Astrocyte (in vitro differentiated cells and primary cell): ENCODE measurements at regions not wholly inside any gene's neighbourhood (a gene's known extent, or its start where the extent isn't known, plus 50 kb on each side); places are given as distances from the start of the nearest gene placed in this dataset.

Experiments
- CTCF ChIP-seq: IDR thresholded peaks from 2 replicates; pipeline ENCODE4 v1.5.1; 2011; ENCODE audit warnings: low read depth, mild to moderate bottlenecking, inconsistent platforms, low read length, moderate library complexity; ENCODE audit not compliant: insufficient read depth
- EZH2 ChIP-seq: IDR thresholded peaks from 2 replicates; pipeline ENCODE4 v1.6.1; 2012; ENCODE audit warnings: mild to moderate bottlenecking, low read length, inconsistent platforms; ENCODE audit not compliant: insufficient read depth

- TF ChIP-seq CTCF (no peak), EZH2 (no peak)
Observed at GRCh38 chr5:173733021-173733420, 116.6 kb upstream of the BOD1 start.
